ENCODE measurements at regions not wholly inside any gene's neighbourhood (a gene's known extent, or its start where the extent isn't known, plus 50 kb on each side); places are given as distances from the start of the nearest gene placed in this dataset.
A peak's percentile ranks its signal among the peaks of the same experiment; 100 is the strongest.

GRCh38 chr5:153006681-153007080 lies 483.8 kb upstream of the GRIA1 start:
- no peak for DNase-seq (ENCODE audit: low spot score)
- no peaks in the 10 kb centered on the region for H4K20me1 ChIP-seq (ENCODE audit: insufficient read depth, low read length)
- H2AFZ ChIP-seq (ENCODE audit: low read length): no peak overlapping the region
- H3K36me3 ChIP-seq (replicated peaks in 1 of 2; ENCODE audit: control insufficient read depth in 1 of 2, insufficient read depth in 2 of 2, low read length in 2 of 2): no peaks in the 10 kb centered on the region
- ChIA-PET CTCF (ENCODE audit: low intra/inter-chr PET ratio, low total read pairs) (no interaction called here), POLR2A (no interaction called here)
- H3K27ac ChIP-seq (ENCODE audit: extremely low read length, insufficient read depth, low read length): no peak overlapping the region
- no peak overlapping the region for H3K9ac ChIP-seq (ENCODE audit: insufficient read depth, low read depth, low read length)
- no peak overlapping the region for H3K4me2 ChIP-seq (ENCODE audit: low read depth, low read length)
- BruUV-seq (replicated peaks): no TSS peak
- no peak for FAIRE-seq
- H3K9me3 ChIP-seq (ENCODE audit: low read length): peaks cover 83% of the 10 kb centered on the region
- H3K4me1 ChIP-seq (ENCODE audit: insufficient read depth, low read length): no peaks in the 10 kb centered on the region
- no peak overlapping the region for H3K4me3 ChIP-seq (replicated peaks in 1 of 3; ENCODE audit: insufficient read depth in 1 of 3, low read depth in 2 of 3, low read length in 3 of 3)
- no peaks in the 10 kb centered on the region for H3K27me3 ChIP-seq (ENCODE audit: control insufficient read depth in 1 of 2, insufficient read depth in 2 of 2, low read length in 2 of 2)
- intact Hi-C loops (cut with micrococcal nuclease; ENCODE audit: unreplicated experiment): no loop called here
- 18% methylated on average over 3 of the region's 3 CpGs for WGBS (ENCODE audit: low lambda C conversion rate)
- H3K79me2 ChIP-seq (ENCODE audit: insufficient read depth, low read length): no peaks in the 10 kb centered on the region
- TF ChIP-seq ARID5B (CRISPR knock-in tag; IDR thresholded peaks at IDR 0.05): no peak
- no peak for TF ChIP-seq ZNF230 (CRISPR knock-in tag; IDR thresholded peaks at IDR 0.05)
- TF ChIP-seq DPF2 (CRISPR knock-in tag; IDR thresholded peaks at IDR 0.05; ENCODE audit: borderline replicate concordance, low read depth): no peak
- in situ Hi-C loops (cut with HindIII; ENCODE audit: extremely low pct_ligation_motif_present, low pct_unique_long_range_greater_than_20kb): no loop called here
- ATAC-seq: no peak

GRCh38 chr5:153014194-153014593 lies 476.3 kb upstream of the GRIA1 start:
- no peak for DNase-seq (ENCODE audit: low spot score)
- Histone ChIP-seq H3K9me3 (ENCODE audit: low read length) (peaks cover 62% of the 10 kb centered on the region), H3K4me2 (ENCODE audit: low read depth, low read length) (no peak overlapping the region), H4K20me1 (ENCODE audit: insufficient read depth, low read length) (no peaks in the 10 kb centered on the region), H3K4me1 (ENCODE audit: insufficient read depth, low read length) (no peaks in the 10 kb centered on the region), H3K27me3 (ENCODE audit: control insufficient read depth in 1 of 2, insufficient read depth in 2 of 2, low read length in 2 of 2) (no peaks in the 10 kb centered on the region), H2AFZ (ENCODE audit: low read length) (no peak overlapping the region), H3K4me3 (replicated peaks in 1 of 3; ENCODE audit: insufficient read depth in 1 of 3, low read depth in 2 of 3, low read length in 3 of 3) (no peak overlapping the region), H3K27ac (ENCODE audit: extremely low read length, insufficient read depth, low read length) (no peak overlapping the region), H3K79me2 (ENCODE audit: insufficient read depth, low read length) (no peaks in the 10 kb centered on the region), H3K36me3 (replicated peaks in 1 of 2; ENCODE audit: control insufficient read depth in 1 of 2, insufficient read depth in 2 of 2, low read length in 2 of 2) (no peaks in the 10 kb centered on the region), H3K9ac (ENCODE audit: insufficient read depth, low read depth, low read length) (no peak overlapping the region)
- intact Hi-C loops (cut with micrococcal nuclease; ENCODE audit: unreplicated experiment) (no loop called here), in situ Hi-C loops (cut with HindIII; ENCODE audit: extremely low pct_ligation_motif_present, low pct_unique_long_range_greater_than_20kb) (no loop called here)
- BruUV-seq (replicated peaks): no TSS peak
- no peak for FAIRE-seq
- TF ChIP-seq MAFF (IDR thresholded peaks at IDR 0.05; ENCODE audit: low read depth, low read length) (peak; percentile 59), MAFK (conservative IDR thresholded peaks at IDR 0.05 in 1 of 2, IDR thresholded peaks at IDR 0.05 in 1 of 2; ENCODE audit: low read length in 2 of 2) (peak in 1 of 2 experiments; percentile 75; a peak in 3 of 4 replicates), ZNF704 (CRISPR knock-in tag; IDR thresholded peaks at IDR 0.05; ENCODE audit: borderline replicate concordance) (no peak)
- ChIA-PET POLR2A (no interaction called here), CTCF (ENCODE audit: low intra/inter-chr PET ratio, low total read pairs) (no interaction called here)
- 0% methylated on average over 4 of the region's 4 CpGs for WGBS (ENCODE audit: low lambda C conversion rate)
- no peak for ATAC-seq
